Mammary epithelial cell (primary cell): ENCODE measurements at regions not wholly inside any gene's neighbourhood (a gene's known extent, or its start where the extent isn't known, plus 50 kb on each side); places are given as distances from the start of the nearest gene placed in this dataset.

Experiments used
- CTCF ChIP-seq, 2 donors: IDR thresholded peaks in 1 of 2; conservative IDR thresholded peaks in 1 of 2; 2 replicates each; pipeline ENCODE4 v1.5.1; 2011 to 2012; ENCODE audit warnings: inconsistent platforms in 2 of 2, low read length in 2 of 2, mild to moderate bottlenecking in 2 of 2, control low read depth in 1 of 2, low read depth in 1 of 2; ENCODE audit not compliant: insufficient read depth in 1 of 2; ENCODE audit errors: extremely low read depth in 1 of 2
- EZH2 ChIP-seq: IDR thresholded peaks from 2 replicates; pipeline ENCODE4 v1.6.1; 2012; ENCODE audit warnings: low read length, inconsistent platforms, borderline replicate concordance

GRCh38 chr6:78465059-78465634, 402.2 kb upstream of the IRAK1BP1 start:
- TF ChIP-seq CTCF (conservative IDR thresholded peaks at IDR 0.05 in 1 of 2, IDR thresholded peaks at IDR 0.05 in 1 of 2; ENCODE audit: extremely low read depth in 1 of 2, insufficient read depth in 1 of 2, low read depth in 1 of 2, low read length in 2 of 2) (no peak), EZH2 (no peak)
